IMR-90 (cell line): ENCODE measurements at regions not wholly inside any gene's neighbourhood (a gene's known extent, or its start where the extent isn't known, plus 50 kb on each side); places are given as distances from the start of the nearest gene placed in this dataset.
"Not testable (repeated sequence)": the region's sequence is repeated elsewhere in the genome, so short reads cannot be mapped to it uniquely, and the experiment has no call there.

Source experiments
- ATAC-seq: fragments of 200-7000 bp; cut with Tn5 transposase; 2 replicates; pipeline ENCODE4 v1.9.1; 2020; ENCODE audit warnings: low read depth, mild to moderate bottlenecking, moderate library complexity
- BruUV-seq: library from RNA; stranded (reverse); fragments of 400-500 nt; replicated peaks from 2 replicates; lab custom pipeline; 2021; lab: Mats Ljungman, UMichigan
- CTCF ChIA-PET: fragments of 300-600 bp; formaldehyde crosslinking; extraction: SDS; loops from one replicate; lab custom pipeline; 2021; ENCODE audit warnings: antibody characterized with exemption; lab: Yijun Ruan, JAX
- POLR2A ChIA-PET: fragments of 300-600 bp; sonication (Branson Sonifier 250); formaldehyde crosslinking; loops from one replicate; lab custom pipeline; 2022; ENCODE audit warnings: antibody characterized with exemption; ENCODE audit not compliant: unreplicated experiment; lab: Charles Lee
- DNase-seq: peaks from one replicate; pipeline ENCODE4 v3.0.0; 2013
- H2AFZ ChIP-seq: replicated peaks from 2 replicates; pipeline ENCODE3; 2013; ENCODE audit warnings: low read length, mild to moderate bottlenecking; ENCODE audit not compliant: poor library complexity
- H2AK5ac ChIP-seq: 2 replicates; pipeline ENCODE4 v1.6.1; 2013; ENCODE audit warnings: low read depth, low read length, inconsistent platforms
- H2AK9ac ChIP-seq: replicated peaks from 2 replicates; pipeline ENCODE3; 2013; ENCODE audit warnings: mild to moderate bottlenecking, low read depth, low read length, moderate library complexity; ENCODE audit not compliant: poor library complexity
- H2BK120ac ChIP-seq: 2 replicates; pipeline ENCODE4 v1.6.1; 2013; ENCODE audit warnings: low read depth, low read length, inconsistent platforms
- H2BK15ac ChIP-seq: 3 replicates; pipeline ENCODE4 v1.6.1; 2013; ENCODE audit warnings: low read depth, low read length, inconsistent platforms
- H2BK20ac ChIP-seq: 2 replicates; pipeline ENCODE4 v1.6.1; 2013; ENCODE audit warnings: low read depth, mild to moderate bottlenecking, inconsistent platforms, low read length, moderate library complexity
- H2BK5ac ChIP-seq: 2 replicates; pipeline ENCODE4 v1.6.1; 2013; ENCODE audit warnings: mild to moderate bottlenecking, low read depth, low read length, inconsistent platforms; ENCODE audit not compliant: poor library complexity, severe bottlenecking
- H3K14ac ChIP-seq: replicated peaks from 2 replicates; pipeline ENCODE4 v1.6.1; 2013; ENCODE audit warnings: low read depth, low read length, inconsistent platforms
- H3K18ac ChIP-seq: 2 replicates; pipeline ENCODE4 v1.6.1; 2013; ENCODE audit warnings: low read depth, low read length, control low read depth
- H3K23ac ChIP-seq: 2 replicates; pipeline ENCODE4 v1.6.1; 2013; ENCODE audit warnings: low read depth, low read length, inconsistent platforms
- H3K27ac ChIP-seq: 2 replicates; pipeline ENCODE4 v1.5.1; 2013; ENCODE audit warnings: mild to moderate bottlenecking, control low read depth, low read length; ENCODE audit not compliant: insufficient read depth
- H3K27me3 ChIP-seq: 2 replicates; pipeline ENCODE4 v1.6.1; 2013; ENCODE audit warnings: low read length; ENCODE audit not compliant: control insufficient read depth, insufficient read depth
- H3K36me3 ChIP-seq: 2 replicates; pipeline ENCODE4 v1.6.1; 2013; ENCODE audit warnings: low read length, mixed read lengths; ENCODE audit not compliant: control insufficient read depth, insufficient read depth
- H3K4ac ChIP-seq: 2 replicates; pipeline ENCODE4 v1.6.1; 2013; ENCODE audit warnings: low read depth, low read length, inconsistent platforms
- H3K4me1 ChIP-seq: 2 replicates; pipeline ENCODE4 v1.6.1; 2013; ENCODE audit warnings: low read length, mixed read lengths; ENCODE audit not compliant: control insufficient read depth, insufficient read depth
- H3K4me2 ChIP-seq: 2 replicates; pipeline ENCODE4 v1.6.1; 2013; ENCODE audit warnings: low read depth, mild to moderate bottlenecking, control low read depth, low read length, moderate library complexity
- H3K4me3 ChIP-seq: 2 replicates; pipeline ENCODE4 v1.5.1; 2013; ENCODE audit warnings: low read depth, mild to moderate bottlenecking, control low read depth, low read length, moderate library complexity; ENCODE audit not compliant: insufficient read depth
- H3K56ac ChIP-seq: 2 replicates; pipeline ENCODE4 v1.6.1; 2013; ENCODE audit warnings: low read length, inconsistent platforms; ENCODE audit not compliant: insufficient read depth; ENCODE audit errors: extremely low read depth
- H3K79me1 ChIP-seq, 2 experiments: 2 replicates each; pipeline ENCODE4 v1.6.1; 2013; ENCODE audit warnings: low read length in 2 of 2, inconsistent platforms in 1 of 2, low read depth in 1 of 2
- H3K9ac ChIP-seq: 2 replicates; pipeline ENCODE4 v1.6.1; 2013; ENCODE audit warnings: low read depth, low read length, control low read depth
- H3K9me1 ChIP-seq: 2 replicates; pipeline ENCODE4 v1.6.1; 2013; ENCODE audit warnings: low read length, inconsistent platforms; ENCODE audit not compliant: insufficient read depth
- H3K9me3 ChIP-seq: 2 replicates; pipeline ENCODE4 v1.6.1; 2013; ENCODE audit warnings: low read length; ENCODE audit not compliant: control insufficient read depth, insufficient read depth
- H4K20me1 ChIP-seq: 2 replicates; pipeline ENCODE4 v1.6.1; 2013; ENCODE audit warnings: low read length, inconsistent platforms; ENCODE audit not compliant: insufficient read depth
- H4K5ac ChIP-seq: 2 replicates; pipeline ENCODE4 v1.6.1; 2013; ENCODE audit warnings: mild to moderate bottlenecking, low read depth, low read length, control low read depth
- H4K8ac ChIP-seq, 2 experiments: 2 replicates each; pipeline ENCODE4 v1.6.1; 2013; ENCODE audit warnings: low read depth in 2 of 2, low read length in 2 of 2, control low read depth in 1 of 2, inconsistent platforms in 1 of 2
- H4K91ac ChIP-seq: 2 replicates; pipeline ENCODE4 v1.6.1; 2013; ENCODE audit warnings: low read depth, low read length, inconsistent platforms; ENCODE audit not compliant: insufficient read depth
- WGBS, 2 experiments: methylation state at CpG; one replicate each; pipeline versions ENCODE4 v1.1.5 to v1.1.7; 2013; ENCODE audit warnings: missing lambda C conversion rate in 2 of 2; ENCODE audit not compliant: insufficient read length in 1 of 2; ENCODE audit errors: extremely low coverage in 2 of 2; 5-methylcytosine and 5-hydroxymethylcytosine counted together
- dilution Hi-C: fragments of 300-500 bp; cut with HindIII; formaldehyde crosslinking; loops from one replicate; pipeline ENCODE4 v1.14.3; 2018; ENCODE audit warnings: low sequenced_read_pairs; ENCODE audit not compliant: unreplicated experiment
- in situ Hi-C: fragments of 300-500 bp; cut with MboI; formaldehyde crosslinking; loops from 3 replicates; pipeline ENCODE4 v1.14.3; 2019; ENCODE audit warnings: low sequenced_read_pairs, inconsistent platforms, mixed read lengths
- intact Hi-C: fragments of 100-400 bp; cut with micrococcal nuclease; formaldehyde crosslinking; loops from 2 replicates; pipeline ENCODE4 v1.10.0; 2022

GRCh38 chr11:49608892-49609291 lies 343.3 kb upstream of the OR4C13 start:
- intact Hi-C loops, BruUV-seq, H3K18ac ChIP-seq, H2BK120ac ChIP-seq, H3K27me3 ChIP-seq, H3K36me3 ChIP-seq, CTCF ChIA-PET, H4K5ac ChIP-seq, H3K27ac ChIP-seq, H3K14ac ChIP-seq, H3K4me2 ChIP-seq, H2AK5ac ChIP-seq, H4K8ac ChIP-seq, H3K4me3 ChIP-seq, H2AK9ac ChIP-seq, DNase-seq, H4K20me1 ChIP-seq, H3K9me1 ChIP-seq, H3K9ac ChIP-seq, H3K4me1 ChIP-seq, dilution Hi-C loops, H3K79me1 ChIP-seq, H3K23ac ChIP-seq, H2BK15ac ChIP-seq, POLR2A ChIA-PET, H2BK20ac ChIP-seq, in situ Hi-C loops, H3K4ac ChIP-seq, H3K56ac ChIP-seq, ATAC-seq, H3K9me3 ChIP-seq, H2AFZ ChIP-seq, H2BK5ac ChIP-seq, H4K91ac ChIP-seq: not testable (repeated sequence)

- POLR2A ChIA-PET, H4K5ac ChIP-seq, H2BK120ac ChIP-seq, H4K20me1 ChIP-seq, H3K9me3 ChIP-seq, H3K9ac ChIP-seq, H2BK20ac ChIP-seq, H3K18ac ChIP-seq, H3K27me3 ChIP-seq, H3K4me2 ChIP-seq, H2BK15ac ChIP-seq, H4K8ac ChIP-seq, H3K79me1 ChIP-seq, H3K9me1 ChIP-seq, intact Hi-C loops, H3K56ac ChIP-seq, H3K14ac ChIP-seq, H2AK5ac ChIP-seq, H3K4ac ChIP-seq, DNase-seq, H2AK9ac ChIP-seq, ATAC-seq, H3K4me1 ChIP-seq, in situ Hi-C loops, H2AFZ ChIP-seq, CTCF ChIA-PET, H3K4me3 ChIP-seq, H3K36me3 ChIP-seq, H3K23ac ChIP-seq, H4K91ac ChIP-seq, H3K27ac ChIP-seq, BruUV-seq, dilution Hi-C loops, H2BK5ac ChIP-seq: not testable (repeated sequence)
- WGBS, 2 experiments = no CpG with 5 or more reads among the region's 1 CpG
Observed at GRCh38 chr11:49623872-49624271, 328.3 kb upstream of the OR4C13 start.
